HPDE6-E6E7 (cell line): ENCODE measurements at regions not wholly inside any gene's neighbourhood (a gene's known extent, or its start where the extent isn't known, plus 50 kb on each side); places are given as distances from the start of the nearest gene placed in this dataset.
A peak's percentile ranks its signal among the peaks of the same experiment; 100 is the strongest.
"Not testable (repeated sequence)": the region's sequence is repeated elsewhere in the genome, so short reads cannot be mapped to it uniquely, and the experiment has no call there.

Source experiments
- DNase-seq: peaks from one replicate; pipeline ENCODE4 v3.0.0; 2011; ENCODE audit warnings: missing footprints; ENCODE audit errors: extremely low spot score

- DNase-seq, result no peak
These were observed 219.6 kb downstream of the ANAPC1 start for GRCh38 chr2:111664275-111664850.

GRCh38 chr2:111665011-111665410 is 219.0 kb downstream of the ANAPC1 start:
- DNase-seq, result no peak

DNA sequence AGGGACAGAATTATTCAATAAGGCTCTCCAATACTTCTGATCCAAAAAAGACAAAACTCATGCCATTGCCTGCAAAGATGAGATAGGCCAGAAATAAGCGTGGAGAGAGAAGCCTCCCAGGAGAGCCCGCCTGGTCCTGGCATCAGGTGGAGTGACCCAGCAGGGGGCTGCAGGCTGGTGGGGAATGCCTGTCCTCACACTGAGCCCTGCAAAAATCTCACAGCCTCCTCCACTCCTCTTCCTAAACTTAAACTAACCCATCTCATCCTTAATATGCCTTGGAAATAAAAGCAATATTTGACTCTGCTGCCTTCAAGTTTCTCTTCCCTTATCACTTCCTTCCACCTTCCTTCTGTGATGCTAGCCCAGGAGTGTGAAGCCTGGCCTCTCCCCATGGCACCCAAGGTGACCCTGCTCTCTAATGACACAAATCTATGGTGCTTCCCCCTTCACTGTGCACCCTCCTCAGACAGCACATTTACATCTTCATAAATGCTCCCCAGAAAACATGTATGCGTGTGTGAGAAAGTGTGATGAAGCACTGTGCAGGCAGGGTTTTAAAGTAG is 218.4 kb downstream of the ANAPC1 start:
- no peak for DNase-seq

DNA sequence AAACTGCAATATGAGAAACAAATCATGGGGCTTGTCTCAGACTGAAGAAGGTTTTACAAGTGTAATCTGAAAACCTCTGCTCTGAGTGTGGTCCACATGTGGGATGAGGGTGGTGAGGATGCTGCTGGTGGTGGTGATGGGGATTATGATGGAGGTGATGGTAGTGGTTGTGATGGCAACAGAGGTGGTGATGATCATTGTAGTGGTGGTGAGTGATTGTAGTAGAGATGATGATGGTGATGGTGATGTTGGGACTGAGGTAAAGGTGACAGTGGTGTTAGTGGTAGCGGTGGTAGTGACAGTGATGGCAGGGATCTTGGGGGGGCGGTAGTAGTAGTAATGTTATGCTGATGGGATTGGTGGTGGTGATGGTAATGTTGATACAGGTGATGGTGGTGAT is 217.8 kb downstream of the ANAPC1 start:
- DNase-seq, result no peak

GRCh38 chr2:111667001-111667400 is 217.0 kb downstream of the ANAPC1 start:
- no peak for DNase-seq

DNA sequence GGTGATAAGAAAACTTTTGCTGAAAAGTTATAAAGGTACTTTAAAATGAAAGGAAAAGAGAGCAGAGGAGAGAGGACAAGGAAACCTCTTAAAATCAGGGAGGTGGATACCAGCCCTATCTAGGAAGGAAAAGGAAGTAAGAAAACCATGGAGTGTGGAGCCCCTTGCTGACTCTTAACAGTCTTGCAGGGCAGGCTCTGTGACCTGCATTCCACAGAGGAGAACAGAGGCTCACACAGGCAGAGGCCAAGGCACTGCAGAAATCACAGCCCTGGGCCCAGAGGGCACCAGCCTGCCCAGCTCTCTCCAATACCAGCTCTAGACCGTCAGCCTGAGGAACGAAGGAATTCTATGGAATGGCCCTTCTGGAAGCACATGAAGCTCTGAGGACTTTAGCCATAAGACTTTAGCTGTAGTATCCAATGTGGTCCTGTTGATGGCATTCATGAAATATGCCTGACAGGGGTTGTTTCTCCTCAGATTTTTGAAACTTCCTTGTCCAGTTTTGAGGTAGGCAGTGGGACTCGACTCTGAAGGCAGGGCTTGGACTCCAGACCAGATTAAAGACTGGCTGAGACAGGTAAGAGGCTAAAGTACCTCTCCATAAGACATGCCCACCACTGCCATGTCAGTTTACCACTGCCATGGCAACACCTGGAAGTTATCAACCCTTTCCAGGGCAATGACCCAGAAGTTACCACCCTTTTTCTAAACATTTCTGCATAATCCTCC is 216.3 kb downstream of the ANAPC1 start:
- DNase-seq, result peak; percentile 36

GRCh38 chr2:111668274-111668616 is 215.7 kb downstream of the ANAPC1 start:
- no peak for DNase-seq

- no peak for DNase-seq
These were observed 215.3 kb downstream of the ANAPC1 start for GRCh38 chr2:111668741-111669140.

GRCh38 chr2:111669928-111670695 is 213.9 kb downstream of the ANAPC1 start:
- DNase-seq, result no peak

GRCh38 chr2:111670776-111671175 is 213.2 kb downstream of the ANAPC1 start:
- no peak for DNase-seq

DNA sequence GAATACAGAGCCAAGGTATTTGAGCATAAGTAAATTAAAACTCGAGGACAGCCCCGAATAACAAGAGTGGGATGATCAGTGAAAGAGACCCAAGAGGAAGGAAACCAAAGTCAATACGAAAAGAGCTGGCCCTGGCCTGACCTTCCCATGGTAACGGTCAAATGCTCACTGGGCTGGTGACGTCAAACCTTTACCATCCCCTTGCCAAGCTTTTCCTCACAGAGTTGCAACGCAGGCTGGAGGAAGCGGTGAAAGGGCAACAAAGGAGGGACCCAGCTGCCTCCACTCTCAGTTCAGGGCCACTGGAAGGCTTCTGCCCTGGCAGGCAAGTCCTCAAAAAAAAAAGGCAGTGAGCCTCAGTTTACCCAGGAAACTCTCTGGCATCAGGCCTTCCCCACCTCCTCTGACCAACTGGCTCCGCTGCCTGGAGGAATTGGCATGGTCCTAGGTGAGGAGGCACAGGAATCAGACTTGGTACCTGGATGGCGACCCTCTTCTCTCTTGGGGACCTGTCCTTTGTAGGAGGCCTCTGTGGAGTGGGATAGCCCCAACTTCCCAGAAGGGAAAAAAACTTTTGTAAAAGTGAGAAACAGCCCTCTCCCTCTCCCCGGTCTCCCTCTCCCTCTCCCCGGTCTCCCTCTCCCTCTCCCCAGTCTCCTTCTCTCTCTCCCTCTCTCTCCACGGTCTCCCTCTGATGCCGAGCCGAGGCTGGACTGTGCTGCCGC is 212.4 kb downstream of the ANAPC1 start:
- no peak for DNase-seq

DNA sequence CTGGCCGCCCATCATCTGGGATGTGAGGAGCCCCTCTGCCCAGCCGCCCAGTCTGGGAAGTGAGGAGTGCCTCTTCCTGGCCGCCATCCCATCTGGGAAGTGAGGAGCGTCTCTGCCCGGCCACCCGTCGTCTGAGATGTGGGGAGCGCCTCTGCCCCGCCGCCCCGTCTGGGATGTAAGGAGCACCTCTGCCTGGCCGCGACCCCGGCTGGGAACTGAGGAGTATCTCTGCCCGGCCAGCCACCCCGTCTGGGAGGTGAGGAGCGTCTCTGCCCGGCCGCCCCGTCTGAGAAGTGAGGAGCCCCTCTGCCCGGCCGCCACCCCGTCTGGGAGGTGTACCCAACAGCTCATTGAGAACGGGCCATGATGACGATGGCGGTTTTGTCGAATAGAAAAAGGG is 211.4 kb downstream of the ANAPC1 start:
- not testable (repeated sequence) for DNase-seq

DNA sequence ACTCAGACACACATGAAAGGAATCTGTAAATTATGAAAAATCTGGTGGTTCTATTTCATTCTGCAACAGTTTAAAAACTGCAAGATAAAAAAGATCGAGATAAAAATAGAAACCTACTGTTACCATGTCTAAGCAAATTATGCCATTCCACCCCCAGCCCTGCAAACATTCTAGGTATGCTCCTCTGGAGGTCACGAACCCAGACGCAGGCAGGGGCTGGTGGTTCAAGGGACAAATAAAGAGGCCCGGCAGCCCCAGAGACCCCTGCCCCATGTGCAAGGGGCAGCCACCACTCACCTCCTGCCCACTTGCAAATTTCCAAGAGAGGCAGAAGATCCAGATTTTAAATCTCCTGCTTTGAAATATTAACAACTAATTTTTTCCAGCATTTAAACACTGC is 210.5 kb downstream of the ANAPC1 start:
- DNase-seq, result no peak

DNA sequence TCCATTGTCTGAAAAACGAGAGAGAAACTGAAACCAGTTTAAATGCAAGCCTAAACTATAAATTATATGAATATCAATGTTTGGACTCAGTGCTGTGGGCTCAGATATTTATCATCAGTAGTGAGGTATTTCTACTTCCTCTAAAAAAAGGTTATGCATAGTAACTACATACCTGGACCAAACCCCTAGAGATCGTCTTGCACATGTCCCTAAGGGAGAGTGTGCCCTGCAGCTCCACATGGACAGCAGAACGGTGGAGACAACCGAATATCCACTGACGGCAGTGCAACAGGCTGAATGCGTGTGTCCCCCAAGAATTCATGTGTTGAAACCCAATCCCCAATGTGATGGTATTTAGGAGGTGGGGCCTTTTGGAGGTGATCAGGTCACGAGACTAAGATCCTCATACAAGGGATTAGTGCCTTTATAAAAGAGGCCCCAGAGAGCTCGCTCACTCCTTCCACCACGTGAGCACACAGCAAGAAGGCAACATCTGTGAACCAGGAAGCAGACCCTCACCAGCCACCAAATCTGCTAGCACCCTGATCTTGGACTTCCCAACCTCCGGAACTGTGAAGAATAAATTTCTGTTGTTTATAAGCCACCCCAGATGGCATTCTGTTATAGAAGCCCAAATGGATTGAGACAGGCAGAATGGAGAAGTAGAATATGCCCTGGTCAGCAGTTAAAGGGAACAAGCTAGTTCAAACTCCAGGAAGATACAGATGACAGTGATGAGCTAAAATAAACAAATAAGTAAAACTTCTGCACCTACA is 208.4 kb downstream of the ANAPC1 start:
- no peak for DNase-seq

DNA sequence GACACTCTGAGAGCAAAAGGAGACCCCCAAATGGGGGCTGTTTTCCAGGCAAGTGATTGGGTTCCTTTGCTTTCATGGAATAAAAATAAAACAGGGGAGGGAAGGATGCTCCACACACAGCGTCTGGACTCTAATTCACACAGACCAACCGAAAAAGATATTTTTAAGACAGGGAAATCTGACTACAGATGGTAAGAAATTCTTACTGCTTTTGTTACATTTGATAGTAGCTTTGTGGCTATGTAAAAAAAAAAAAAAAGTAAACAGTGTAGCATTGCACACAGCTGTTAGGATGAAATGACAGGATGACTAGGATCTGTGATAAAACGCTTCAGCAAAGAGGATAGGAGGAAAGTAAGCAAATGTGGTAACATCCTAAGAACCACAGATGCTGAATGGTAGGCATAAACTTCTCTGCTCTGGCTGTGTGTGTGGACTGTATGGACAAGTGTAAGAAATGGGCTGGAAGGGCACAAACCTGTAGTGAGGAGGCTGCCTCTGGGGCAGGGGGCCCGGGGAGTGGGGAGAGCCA is 207.6 kb downstream of the ANAPC1 start:
- DNase-seq, result no peak

- DNase-seq, result no peak
These were observed 205.8 kb downstream of the ANAPC1 start for GRCh38 chr2:111678161-111678560.

DNA sequence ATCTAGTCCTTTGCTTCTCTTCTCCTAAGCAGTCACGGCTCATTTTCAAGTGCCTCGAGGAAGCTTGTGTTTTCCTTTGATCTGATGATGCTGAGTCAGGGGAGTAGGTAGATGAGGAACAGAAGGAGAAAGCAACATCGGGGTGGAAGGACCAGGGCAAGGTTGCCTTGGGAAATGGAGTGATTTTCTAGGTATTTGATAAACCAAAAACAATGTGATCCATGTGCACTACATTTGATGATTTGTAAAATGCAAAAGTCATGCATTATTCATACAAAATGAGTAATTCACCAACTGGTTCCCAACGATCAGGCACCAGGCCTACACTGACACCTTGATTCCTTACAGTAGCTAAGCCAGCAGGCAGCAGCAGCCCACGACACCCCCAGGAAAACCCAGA is 205.3 kb downstream of the ANAPC1 start:
- no peak for DNase-seq

DNA sequence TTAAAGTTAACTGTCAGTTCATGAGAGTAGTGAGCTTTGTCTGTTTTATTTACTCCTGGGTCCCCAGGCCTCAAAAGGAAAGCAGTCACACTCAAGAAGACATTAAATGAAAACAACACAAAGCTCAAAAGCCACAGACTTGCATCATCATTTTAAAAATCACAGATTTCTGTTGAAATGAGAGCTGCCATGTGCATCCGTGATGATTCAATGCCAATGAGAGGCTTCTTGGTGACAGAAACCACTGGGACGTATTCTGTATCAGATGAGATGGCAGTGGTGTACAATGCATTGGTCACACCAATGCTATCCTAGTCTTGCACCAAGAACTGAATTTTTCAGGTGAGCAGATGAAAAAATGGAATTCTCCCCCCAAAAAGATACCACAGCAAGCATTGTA is 204.8 kb downstream of the ANAPC1 start:
- DNase-seq, result no peak

DNA sequence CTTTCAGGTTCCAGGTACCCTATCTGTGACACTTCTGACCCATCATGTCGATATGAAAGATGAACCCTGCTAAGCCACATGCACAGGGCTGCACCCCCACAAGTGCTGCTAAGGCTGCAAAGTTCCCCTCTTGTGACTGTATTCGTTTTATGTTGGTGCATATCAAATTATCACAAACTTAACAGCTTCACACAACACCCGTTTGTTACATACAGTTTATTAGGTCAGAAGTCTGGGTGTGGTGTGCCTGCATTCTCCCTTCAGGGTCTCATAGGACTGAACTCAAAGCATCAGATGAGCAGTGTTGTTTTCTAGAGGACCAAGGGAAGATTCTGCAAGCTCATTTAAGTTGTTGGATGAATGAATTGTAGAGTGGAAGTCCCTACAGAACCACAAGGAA is 199.4 kb downstream of the ANAPC1 start:
- DNase-seq, result no peak

DNA sequence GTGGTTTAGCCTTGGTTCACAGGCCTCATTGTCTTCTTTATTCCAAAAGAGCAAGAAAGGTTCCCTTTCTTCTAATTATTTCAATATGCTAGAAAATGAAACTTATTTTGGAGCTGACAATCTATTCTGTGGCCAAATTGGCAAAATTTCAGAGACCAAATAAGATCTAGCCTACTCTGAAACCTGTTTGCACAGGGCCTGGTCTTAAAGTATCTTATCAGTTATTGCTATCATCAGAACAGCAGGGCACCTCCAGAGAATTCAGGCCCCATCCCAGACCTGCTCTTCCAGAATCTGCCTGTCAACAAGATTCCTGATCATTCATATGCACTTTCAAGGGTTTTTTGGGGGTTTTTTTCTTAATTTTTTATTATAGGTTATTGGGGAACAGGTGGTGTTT is 198.7 kb downstream of the ANAPC1 start:
- no peak for DNase-seq

- no peak for DNase-seq
These were observed 197.0 kb downstream of the ANAPC1 start for GRCh38 chr2:111686994-111687393.
